ENCODE measurements at regions not wholly inside any gene's neighbourhood (a gene's known extent, or its start where the extent isn't known, plus 50 kb on each side); places are given as distances from the start of the nearest gene placed in this dataset.
"Not testable (repeated sequence)": the region's sequence is repeated elsewhere in the genome, so short reads cannot be mapped to it uniquely, and the experiment has no call there.

DNA sequence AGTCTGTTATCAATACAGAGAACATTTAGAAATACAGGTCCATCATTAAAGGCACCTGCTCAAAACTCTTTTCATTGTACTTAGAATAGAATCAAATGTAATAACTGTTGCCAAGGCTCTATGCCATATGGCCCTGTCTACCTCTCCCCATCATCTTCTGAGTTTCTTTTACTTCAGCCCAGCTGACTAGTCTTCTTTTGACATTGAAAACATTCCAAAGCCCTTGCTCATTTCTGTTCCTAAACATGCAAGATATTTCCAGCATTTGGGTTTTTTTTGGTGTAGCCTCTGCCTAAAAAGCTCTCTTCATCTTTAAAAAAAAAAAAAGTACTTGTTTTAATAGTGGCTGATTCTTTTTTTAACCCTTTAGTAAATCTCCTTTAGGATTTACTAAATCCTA is 165.5 kb upstream of the SMIM30 start:
- Histone ChIP-seq H3K9me3 (no peaks in the 10 kb centered on the region), H3K4me1 (no peaks in the 10 kb centered on the region), H3K27me3 (no peaks in the 10 kb centered on the region), H3K4me3 (no peak overlapping the region), H3K27ac (no peak overlapping the region), H3K36me3 (no peaks in the 10 kb centered on the region)
- no peak for DNase-seq
- TF ChIP-seq CTCF (IDR thresholded peaks at IDR 0.05) (no peak), POLR2A (IDR thresholded peaks at IDR 0.05) (no peak)
- intact Hi-C loops (cut with DNase I; ENCODE audit: low total_unique reads): no loop called here

- no peaks in the 10 kb centered on the region for H3K4me1 ChIP-seq
- H3K27ac ChIP-seq: no peak overlapping the region
- intact Hi-C loops (cut with DNase I; ENCODE audit: low total_unique reads): no loop called here
- no peak for TF ChIP-seq CTCF (IDR thresholded peaks at IDR 0.05)
- no peak for TF ChIP-seq POLR2A (IDR thresholded peaks at IDR 0.05)
- no peak for DNase-seq
- no peaks in the 10 kb centered on the region for H3K36me3 ChIP-seq
- H3K27me3 ChIP-seq: no peaks in the 10 kb centered on the region
- no peaks in the 10 kb centered on the region for H3K9me3 ChIP-seq
- H3K4me3 ChIP-seq: no peak overlapping the region
Measured at GRCh38 chr7:113282875-113283274, 164.5 kb upstream of the SMIM30 start.

- Histone ChIP-seq H3K27me3 (no peaks in the 10 kb centered on the region), H3K4me3 (no peak overlapping the region), H3K36me3 (no peaks in the 10 kb centered on the region), H3K9me3 (no peaks in the 10 kb centered on the region), H3K4me1 (no peaks in the 10 kb centered on the region), H3K27ac (no peak overlapping the region)
- no peak for TF ChIP-seq POLR2A (IDR thresholded peaks at IDR 0.05)
- TF ChIP-seq CTCF (IDR thresholded peaks at IDR 0.05): no peak
- intact Hi-C loops (cut with DNase I; ENCODE audit: low total_unique reads): no loop called here
- DNase-seq: no peak
Measured at GRCh38 chr7:113281223-113281622, 162.9 kb upstream of the SMIM30 start.

- H3K36me3 ChIP-seq: no peaks in the 10 kb centered on the region
- H3K9me3 ChIP-seq: no peaks in the 10 kb centered on the region
- intact Hi-C loops (cut with DNase I; ENCODE audit: low total_unique reads): no loop called here
- peak overlapping the region in 1 of 2 donors; percentile 0 for H3K27ac ChIP-seq
- no peak for DNase-seq
- no peaks in the 10 kb centered on the region for H3K4me1 ChIP-seq
- no peak for TF ChIP-seq CTCF (IDR thresholded peaks at IDR 0.05)
- no peak for TF ChIP-seq POLR2A (IDR thresholded peaks at IDR 0.05)
- H3K4me3 ChIP-seq: no peak overlapping the region
- no peaks in the 10 kb centered on the region for H3K27me3 ChIP-seq
Measured at GRCh38 chr7:113279256-113279655, 160.9 kb upstream of the SMIM30 start.

- DNase-seq: no peak
- intact Hi-C loops (cut with DNase I; ENCODE audit: low total_unique reads): no loop called here
- Histone ChIP-seq H3K4me1 (no peaks in the 10 kb centered on the region), H3K36me3 (no peaks in the 10 kb centered on the region), H3K27ac (no peak overlapping the region), H3K4me3 (no peak overlapping the region), H3K27me3 (no peaks in the 10 kb centered on the region), H3K9me3 (peaks cover 0 to 4% of the 10 kb centered on the region in 2 donors)
- TF ChIP-seq CTCF (IDR thresholded peaks at IDR 0.05): no peak
- TF ChIP-seq POLR2A (IDR thresholded peaks at IDR 0.05): no peak
Measured at GRCh38 chr7:113270790-113271189, 152.4 kb upstream of the SMIM30 start.

- H3K9me3 ChIP-seq; intact Hi-C loops (cut with DNase I; ENCODE audit: low total_unique reads); H3K27me3 ChIP-seq; H3K27ac ChIP-seq; H3K36me3 ChIP-seq; H3K4me1 ChIP-seq; DNase-seq; H3K4me3 ChIP-seq: not testable (repeated sequence)
Measured at GRCh38 chr7:113269592-113269991, 151.2 kb upstream of the SMIM30 start.

Data from uterus (tissue), 3 donors.